ENCODE measurements at regions not wholly inside any gene's neighbourhood (a gene's known extent, or its start where the extent isn't known, plus 50 kb on each side); places are given as distances from the start of the nearest gene placed in this dataset.

DNA sequence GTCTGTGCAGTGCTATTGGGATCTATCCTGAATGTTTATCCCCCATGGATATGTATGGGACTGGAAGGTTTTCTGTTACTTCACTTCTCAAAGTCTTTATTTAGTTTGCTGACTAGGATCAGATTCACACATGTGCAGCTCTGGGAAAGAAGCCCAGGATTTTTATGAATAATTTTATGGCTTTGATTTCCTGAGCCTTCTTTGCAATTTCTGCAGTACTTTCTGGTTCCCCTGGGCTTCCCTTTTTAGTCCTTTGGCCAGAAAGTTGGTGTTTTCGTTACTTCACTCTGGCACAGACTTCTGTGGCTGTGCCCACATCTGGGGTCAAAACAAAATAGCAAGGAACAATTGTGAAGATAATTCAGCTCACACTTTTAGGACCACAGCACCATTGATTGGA lies 721.0 kb downstream of the OTOL1 start:
- TF ChIP-seq POLR2A (IDR thresholded peaks at IDR 0.05; ENCODE audit: insufficient read depth in 1 of 2, low read depth in 2 of 2, low read length in 2 of 2) (no peak), FOXM1 (CRISPR knock-in tag; IDR thresholded peaks at IDR 0.05) (no peak), ZNF292 (CRISPR knock-in tag; IDR thresholded peaks at IDR 0.05; ENCODE audit: borderline replicate concordance, low read depth) (no peak), ZNF616 (CRISPR knock-in tag; IDR thresholded peaks at IDR 0.05; ENCODE audit: low read depth) (no peak), ZSCAN9 (CRISPR knock-in tag; IDR thresholded peaks at IDR 0.05; ENCODE audit: borderline replicate concordance) (no peak), TGIF2 (CRISPR knock-in tag; IDR thresholded peaks at IDR 0.05) (no peak), TCF12 (IDR thresholded peaks at IDR 0.05) (no peak), TCF12 (CRISPR knock-in tag; IDR thresholded peaks at IDR 0.05) (no peak)
- TF ChIP-seq, protein P1, sequence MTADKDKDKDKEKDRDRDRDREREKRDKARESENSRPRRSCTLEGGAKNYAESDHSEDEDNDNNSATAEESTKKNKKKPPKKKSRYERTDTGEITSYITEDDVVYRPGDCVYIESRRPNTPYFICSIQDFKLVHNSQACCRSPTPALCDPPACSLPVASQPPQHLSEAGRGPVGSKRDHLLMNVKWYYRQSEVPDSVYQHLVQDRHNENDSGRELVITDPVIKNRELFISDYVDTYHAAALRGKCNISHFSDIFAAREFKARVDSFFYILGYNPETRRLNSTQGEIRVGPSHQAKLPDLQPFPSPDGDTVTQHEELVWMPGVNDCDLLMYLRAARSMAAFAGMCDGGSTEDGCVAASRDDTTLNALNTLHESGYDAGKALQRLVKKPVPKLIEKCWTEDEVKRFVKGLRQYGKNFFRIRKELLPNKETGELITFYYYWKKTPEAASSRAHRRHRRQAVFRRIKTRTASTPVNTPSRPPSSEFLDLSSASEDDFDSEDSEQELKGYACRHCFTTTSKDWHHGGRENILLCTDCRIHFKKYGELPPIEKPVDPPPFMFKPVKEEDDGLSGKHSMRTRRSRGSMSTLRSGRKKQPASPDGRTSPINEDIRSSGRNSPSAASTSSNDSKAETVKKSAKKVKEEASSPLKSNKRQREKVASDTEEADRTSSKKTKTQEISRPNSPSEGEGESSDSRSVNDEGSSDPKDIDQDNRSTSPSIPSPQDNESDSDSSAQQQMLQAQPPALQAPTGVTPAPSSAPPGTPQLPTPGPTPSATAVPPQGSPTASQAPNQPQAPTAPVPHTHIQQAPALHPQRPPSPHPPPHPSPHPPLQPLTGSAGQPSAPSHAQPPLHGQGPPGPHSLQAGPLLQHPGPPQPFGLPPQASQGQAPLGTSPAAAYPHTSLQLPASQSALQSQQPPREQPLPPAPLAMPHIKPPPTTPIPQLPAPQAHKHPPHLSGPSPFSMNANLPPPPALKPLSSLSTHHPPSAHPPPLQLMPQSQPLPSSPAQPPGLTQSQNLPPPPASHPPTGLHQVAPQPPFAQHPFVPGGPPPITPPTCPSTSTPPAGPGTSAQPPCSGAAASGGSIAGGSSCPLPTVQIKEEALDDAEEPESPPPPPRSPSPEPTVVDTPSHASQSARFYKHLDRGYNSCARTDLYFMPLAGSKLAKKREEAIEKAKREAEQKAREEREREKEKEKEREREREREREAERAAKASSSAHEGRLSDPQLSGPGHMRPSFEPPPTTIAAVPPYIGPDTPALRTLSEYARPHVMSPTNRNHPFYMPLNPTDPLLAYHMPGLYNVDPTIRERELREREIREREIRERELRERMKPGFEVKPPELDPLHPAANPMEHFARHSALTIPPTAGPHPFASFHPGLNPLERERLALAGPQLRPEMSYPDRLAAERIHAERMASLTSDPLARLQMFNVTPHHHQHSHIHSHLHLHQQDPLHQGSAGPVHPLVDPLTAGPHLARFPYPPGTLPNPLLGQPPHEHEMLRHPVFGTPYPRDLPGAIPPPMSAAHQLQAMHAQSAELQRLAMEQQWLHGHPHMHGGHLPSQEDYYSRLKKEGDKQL (CRISPR knock-in tag; IDR thresholded peaks at IDR 0.05; ENCODE audit: low read depth) = no peak

Data from HepG2 (cell line).